NCI-H2081 (cell line): ENCODE measurements at regions not wholly inside any gene's neighbourhood (a gene's known extent, or its start where the extent isn't known, plus 50 kb on each side); places are given as distances from the start of the nearest gene placed in this dataset.
"Not testable (repeated sequence)": the region's sequence is repeated elsewhere in the genome, so short reads cannot be mapped to it uniquely, and the experiment has no call there.

Experiments
- DNase-seq, 2 experiments: peaks; one replicate each; lab custom pipeline; 2025; lab: John Stamatoyannopoulos, UW

DNA sequence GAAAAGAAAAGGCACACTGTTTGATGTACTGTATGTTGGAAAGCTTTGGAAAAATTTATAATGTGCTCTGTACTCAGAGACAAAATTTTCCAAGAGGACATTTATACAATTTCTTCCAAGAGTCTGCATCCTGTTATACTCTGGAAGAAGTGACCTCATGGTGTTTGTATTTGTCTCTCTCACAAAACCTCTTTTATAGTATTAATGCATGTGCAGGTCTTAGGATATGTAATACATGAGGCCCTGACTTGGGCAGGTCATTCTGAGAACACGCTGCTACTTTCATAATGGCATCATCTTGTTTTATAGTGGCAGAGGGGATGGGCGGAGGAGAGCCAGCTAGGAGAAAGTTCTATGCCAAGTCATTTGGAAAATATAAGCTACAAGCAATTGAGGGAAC lies 72.0 kb upstream of the P3H2 start:
- no peak for DNase-seq

GRCh38 chr3:190192087-190192486 lies 71.4 kb upstream of the P3H2 start:
- DNase-seq, result peak; percentile 5 to 63

DNA sequence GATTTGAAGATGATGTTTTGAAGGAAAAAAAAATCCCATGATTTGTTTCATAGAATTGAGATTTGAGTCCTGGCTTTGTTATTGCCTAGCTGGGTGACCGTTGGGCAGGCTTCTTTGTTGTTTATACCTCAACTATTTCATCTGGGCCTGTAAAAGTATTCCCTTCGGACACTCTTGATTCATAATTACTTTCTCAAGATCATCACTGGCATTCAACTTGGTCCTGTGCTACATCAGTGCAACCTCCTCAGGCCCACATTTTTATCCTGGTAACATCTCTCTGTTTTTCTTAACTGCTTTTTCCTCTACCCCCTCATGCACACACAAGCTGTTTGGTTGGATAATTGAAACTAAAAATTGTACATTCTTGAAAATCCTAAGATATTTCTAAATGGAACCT lies 67.5 kb upstream of the P3H2 start:
- no peak for DNase-seq

GRCh38 chr3:190183121-190183520 lies 62.4 kb upstream of the P3H2 start:
- DNase-seq, result peak in 1 of 2 experiments; percentile 35

- DNase-seq, result no peak
Measured at GRCh38 chr3:190182418-190183043, 61.8 kb upstream of the P3H2 start.

GRCh38 chr3:190180268-190180667 lies 59.6 kb upstream of the P3H2 start:
- DNase-seq, result no peak

GRCh38 chr3:190178779-190179178 lies 58.1 kb upstream of the P3H2 start:
- DNase-seq, result no peak

DNA sequence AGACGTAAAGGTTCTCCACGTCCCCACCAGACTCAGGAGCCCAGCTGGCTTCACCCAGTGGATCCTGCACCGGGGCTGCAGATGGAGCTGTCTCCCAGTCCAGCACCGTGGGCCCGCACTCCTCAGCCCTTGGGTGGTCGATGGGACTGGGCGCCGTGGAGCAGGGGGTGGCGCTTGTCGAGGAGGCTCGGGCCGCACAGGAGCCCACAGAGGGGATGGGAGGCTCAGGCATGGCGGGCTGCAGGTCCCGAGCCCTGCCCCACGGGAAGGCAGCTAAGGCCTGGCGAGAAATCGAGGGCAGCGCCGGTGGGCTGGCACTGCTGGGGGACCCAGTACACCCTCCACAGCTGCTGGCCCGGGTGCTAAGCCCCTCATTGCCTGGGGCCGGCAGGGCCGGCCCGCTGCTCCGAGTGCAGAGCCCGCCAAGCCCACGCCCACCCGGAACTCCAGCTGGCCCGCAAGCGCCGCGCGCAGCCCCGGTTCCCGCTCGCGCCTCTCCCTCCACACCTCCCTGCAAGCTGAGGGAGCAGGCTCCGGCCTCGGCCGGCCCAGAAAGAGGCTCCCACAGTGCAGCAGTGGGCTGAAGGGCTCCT lies 56.3 kb upstream of the P3H2 start:
- not testable (repeated sequence) for DNase-seq

GRCh38 chr3:190176106-190176505 lies 55.4 kb upstream of the P3H2 start:
- not testable (repeated sequence) for DNase-seq

- no peak for DNase-seq
Measured at GRCh38 chr3:190175490-190175889, 54.8 kb upstream of the P3H2 start.

DNA sequence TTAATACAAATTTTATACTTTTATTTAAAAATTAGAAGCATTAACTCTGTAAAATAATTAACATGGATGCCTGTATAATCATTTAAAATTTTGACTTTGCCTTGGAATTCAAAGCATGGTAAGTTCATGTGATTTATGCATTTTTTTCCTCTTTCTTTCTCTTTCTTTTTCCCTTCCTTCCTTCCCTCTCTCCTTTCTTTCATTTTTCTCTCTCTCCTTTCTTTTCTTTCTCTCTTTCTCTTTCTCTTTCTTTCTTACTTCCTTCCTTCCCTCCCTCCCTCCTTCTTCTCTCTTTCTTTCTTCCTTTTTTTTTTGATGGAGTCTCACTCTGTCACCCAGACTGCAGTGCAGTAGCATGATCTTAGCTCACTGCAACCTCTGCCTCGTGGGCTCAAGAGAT lies 53.8 kb upstream of the P3H2 start:
- no peak for DNase-seq

DNA sequence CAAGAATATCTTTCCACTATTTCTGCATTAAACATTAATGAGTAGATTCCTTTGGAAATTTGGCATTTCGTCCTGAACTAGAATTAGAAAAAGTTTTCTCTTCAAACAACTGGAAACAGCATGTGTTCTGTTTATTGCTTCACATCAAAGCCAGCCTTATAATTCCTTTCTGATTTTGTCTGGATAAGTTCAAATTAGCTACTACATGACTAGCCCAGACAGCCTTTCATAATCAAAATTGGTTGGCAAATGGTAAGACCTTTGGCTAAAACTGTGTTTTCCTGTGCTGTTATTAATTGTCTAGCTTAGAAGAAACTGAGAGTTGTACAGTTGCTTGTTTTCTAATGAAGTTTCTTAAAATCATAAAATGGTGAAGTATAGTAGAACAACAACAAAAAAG lies 52.7 kb upstream of the P3H2 start:
- DNase-seq, result no peak

- DNase-seq, result no peak
Measured at GRCh38 chr3:190172751-190173150, 52.1 kb upstream of the P3H2 start.
